H1 (cell line): ENCODE measurements at regions not wholly inside any gene's neighbourhood (a gene's known extent, or its start where the extent isn't known, plus 50 kb on each side); places are given as distances from the start of the nearest gene placed in this dataset.

Experiments used
- CTCF ChIA-PET: fragments of 300-600 bp; sonication (Branson Sonifier 250); formaldehyde crosslinking; loops from one replicate; lab custom pipeline; 2021; ENCODE audit not compliant: partially characterized antibody; lab: Charles Lee
- POLR2A ChIA-PET: fragments of 300-600 bp; sonication (Branson Sonifier 250); formaldehyde crosslinking; loops from one replicate; lab custom pipeline; 2021; ENCODE audit warnings: inconsistent platforms; ENCODE audit not compliant: partially characterized antibody; lab: Charles Lee
- DNase-seq, 2 experiments: peaks; one replicate each; pipeline versions ENCODE4 v3.0.0 to v3.0.0-alpha.2; 2010 to 2022; ENCODE audit warnings: low spot score in 2 of 2, low read depth in 1 of 2, mixed read lengths in 1 of 2
- FAIRE-seq: peaks from 2 replicates; lab custom pipeline; 2011; peaks lifted over from hg19 to GRCh38; lab: Jason Lieb, UNC
- H2AFZ ChIP-seq: 2 replicates; pipeline ENCODE4 v1.8.1; 2012; ENCODE audit warnings: low read length, inconsistent platforms
- H2AK5ac ChIP-seq: 2 replicates; pipeline ENCODE4 v1.6.1; 2013; ENCODE audit warnings: low read depth, low read length
- H2BK120ac ChIP-seq: replicated peaks from 2 replicates; pipeline ENCODE3; 2013; ENCODE audit warnings: low read depth, low read length, inconsistent platforms
- H2BK12ac ChIP-seq: 2 replicates; pipeline ENCODE4 v1.6.1; 2013; ENCODE audit warnings: low read depth, low read length
- H2BK15ac ChIP-seq: 2 replicates; pipeline ENCODE4 v1.6.1; 2013; ENCODE audit warnings: low read length
- H2BK20ac ChIP-seq: 2 replicates; pipeline ENCODE4 v1.6.1; 2013; ENCODE audit warnings: low read length
- H2BK5ac ChIP-seq: 2 replicates; pipeline ENCODE4 v1.6.1; 2013; ENCODE audit warnings: low read depth, low read length
- H3K14ac ChIP-seq: 2 replicates; pipeline ENCODE4 v1.6.1; 2013; ENCODE audit warnings: inconsistent platforms; ENCODE audit not compliant: insufficient read length
- H3K18ac ChIP-seq: 2 replicates; pipeline ENCODE4 v1.6.1; 2013; ENCODE audit warnings: low read length; ENCODE audit errors: extremely low read depth
- H3K23ac ChIP-seq: 2 replicates; pipeline ENCODE4 v1.6.1; 2013; ENCODE audit warnings: inconsistent platforms; ENCODE audit not compliant: insufficient read length
- H3K23me2 ChIP-seq: 2 replicates; pipeline ENCODE4 v1.6.1; 2013; ENCODE audit warnings: low read depth, low read length
- H3K27ac ChIP-seq: 2 replicates; pipeline ENCODE4 v1.6.1; 2011; ENCODE audit warnings: low read depth, low read length, inconsistent platforms
- H3K27me3 ChIP-seq, 4 experiments: replicated peaks in 1 of 4; 1 replicate in 1 of 4; 2 replicates in 3 of 4; pipeline versions ENCODE4 v1.6.1 to v1.8.1; 2011 to 2013; ENCODE audit warnings: low read length in 3 of 4, mild to moderate bottlenecking in 3 of 4, inconsistent platforms in 2 of 4, mixed read lengths in 2 of 4, moderate library complexity in 1 of 4; ENCODE audit not compliant: control insufficient read depth in 3 of 4, insufficient read depth in 3 of 4; ENCODE audit errors: extremely low read depth in 1 of 4
- H3K36me3 ChIP-seq, 4 experiments: 2 replicates each; pipeline versions ENCODE4 v1.6.1 to v1.8.1; 2011 to 2013; ENCODE audit warnings: mild to moderate bottlenecking in 4 of 4, low read length in 3 of 4, moderate library complexity in 2 of 4, control low read depth in 1 of 4, inconsistent platforms in 1 of 4; ENCODE audit not compliant: insufficient read depth in 4 of 4, control insufficient read depth in 2 of 4
- H3K4ac ChIP-seq: replicated peaks from 2 replicates; pipeline ENCODE3; 2013; ENCODE audit warnings: low read length, low read depth, mixed read lengths, inconsistent platforms; ENCODE audit not compliant: insufficient read length
- H3K4me1 ChIP-seq, 4 experiments: replicated peaks in 1 of 4; 1 replicate in 1 of 4; 2 replicates in 3 of 4; pipeline versions ENCODE4 v1.6.1 to v1.8.1; 2011 to 2013; ENCODE audit warnings: low read length in 3 of 4, inconsistent platforms in 2 of 4, mixed read lengths in 1 of 4; ENCODE audit not compliant: insufficient read depth in 4 of 4, control insufficient read depth in 3 of 4
- H3K4me2 ChIP-seq, 2 experiments: 2 replicates each; pipeline versions ENCODE4 v1.6.1 to v1.8.1; 2011 to 2013; ENCODE audit warnings: low read depth in 2 of 2, low read length in 2 of 2, control low read depth in 1 of 2, inconsistent platforms in 1 of 2, mild to moderate bottlenecking in 1 of 2; ENCODE audit not compliant: insufficient read depth in 1 of 2
- H3K4me3 ChIP-seq, 4 experiments: fragments of 200-600, 300-600 bp in 1 of 4; sonication (generic), shearing (Covaris generic), sonication (Bioruptor Twin) in 1 of 4; 2 replicates each; pipeline versions ENCODE4 v1.5.1 to v1.8.1; 2011 to 2016; ENCODE audit warnings: low read length in 4 of 4, low read depth in 3 of 4, control low read depth in 2 of 4, inconsistent platforms in 2 of 4, mild to moderate bottlenecking in 2 of 4, mixed read lengths in 1 of 4, moderate library complexity in 1 of 4; ENCODE audit not compliant: insufficient read depth in 2 of 4; ENCODE audit errors: extremely low read depth in 1 of 4
- H3K56ac ChIP-seq: replicated peaks from 2 replicates; pipeline ENCODE3; 2013; ENCODE audit warnings: low read depth, mild to moderate bottlenecking, mixed read lengths, low read length, inconsistent platforms; ENCODE audit not compliant: insufficient read length
- H3K79me1 ChIP-seq: 2 replicates; pipeline ENCODE4 v1.6.1; 2013; ENCODE audit warnings: low read depth, low read length, control low read depth
- H3K79me2 ChIP-seq, 2 experiments: 2 replicates each; pipeline versions ENCODE4 v1.6.1 to v1.8.1; 2012 to 2013; ENCODE audit warnings: low read length in 2 of 2, mild to moderate bottlenecking in 2 of 2, inconsistent platforms in 1 of 2; ENCODE audit not compliant: insufficient read depth in 2 of 2, control insufficient read depth in 1 of 2
- H3K9ac ChIP-seq, 4 experiments: replicated peaks in 1 of 4; 1 replicate in 1 of 4; 2 replicates in 3 of 4; pipeline versions ENCODE4 v1.6.1 to v1.8.1; 2011 to 2013; ENCODE audit warnings: low read depth in 3 of 4, low read length in 3 of 4, control low read depth in 2 of 4, mild to moderate bottlenecking in 2 of 4, moderate library complexity in 2 of 4, inconsistent platforms in 1 of 4; ENCODE audit errors: extremely low read depth in 1 of 4
- H3K9me3 ChIP-seq, 2 experiments: 2 replicates each; pipeline versions ENCODE4 v1.6.1 to v1.8.1; 2012 to 2013; ENCODE audit warnings: mild to moderate bottlenecking in 2 of 2, moderate library complexity in 2 of 2, control low read depth in 1 of 2, inconsistent platforms in 1 of 2, low read depth in 1 of 2, low read length in 1 of 2, mixed read lengths in 1 of 2; ENCODE audit not compliant: insufficient read depth in 2 of 2
- H4K20me1 ChIP-seq, 2 experiments: replicated peaks in 1 of 2; 2 replicates each; pipeline versions ENCODE3 to v1.8.1; 2011 to 2013; ENCODE audit warnings: inconsistent platforms in 2 of 2, low read length in 2 of 2, mild to moderate bottlenecking in 1 of 2; ENCODE audit not compliant: insufficient read depth in 2 of 2, control insufficient read depth in 1 of 2
- H4K5ac ChIP-seq: 2 replicates; pipeline ENCODE4 v1.6.1; 2013; ENCODE audit warnings: low read length, low read depth, mixed read lengths, inconsistent platforms; ENCODE audit not compliant: insufficient read length
- H4K8ac ChIP-seq: 2 replicates; pipeline ENCODE4 v1.8.0; 2013; ENCODE audit warnings: mild to moderate bottlenecking, moderate library complexity, low read length, inconsistent platforms; ENCODE audit not compliant: insufficient read depth; ENCODE audit errors: extremely low read depth
- H4K91ac ChIP-seq: replicated peaks from 2 replicates; pipeline ENCODE3; 2013; ENCODE audit warnings: low read length, mixed read lengths, inconsistent platforms; ENCODE audit not compliant: insufficient read length
- BRCA1 ChIP-seq: IDR thresholded peaks from 2 replicates; pipeline ENCODE4 v1.6.1; 2012; ENCODE audit warnings: low read depth, low read length, improper control_type of control experiment
- POLR2AphosphoS5 ChIP-seq: IDR thresholded peaks from 2 replicates; pipeline ENCODE4 v1.6.1; 2011; ENCODE audit warnings: low read depth, low read length
- TBP ChIP-seq: IDR thresholded peaks from 2 replicates; pipeline ENCODE4 v1.6.1; 2011; ENCODE audit warnings: low read depth, low read length, improper control_type of control experiment
- WGBS, 2 experiments: shearing (Covaris generic) in 1 of 2; methylation state at CpG; one replicate each; pipeline versions ENCODE4 v1.1.6 to v1.1.7; 2013 to 2015; ENCODE audit warnings: low lambda C conversion rate in 2 of 2, mixed read lengths in 2 of 2, inconsistent platforms in 1 of 2, low coverage in 1 of 2, missing lambda C conversion rate in 1 of 2; ENCODE audit not compliant: insufficient replicate concordance in 2 of 2, insufficient coverage in 1 of 2, insufficient read length in 1 of 2; ENCODE audit errors: extremely low coverage in 1 of 2, missing lambda C conversion rate in 1 of 2; 5-methylcytosine and 5-hydroxymethylcytosine counted together

GRCh38 chr4:176500894-176501293 lies 181.1 kb downstream of the SPCS3 start:
- H4K8ac ChIP-seq = no peak overlapping the region
- no peaks in the 10 kb centered on the region for H3K36me3 ChIP-seq
- no peak overlapping the region for H2AFZ ChIP-seq
- no peak overlapping the region for H3K4ac ChIP-seq
- H3K4me3 ChIP-seq = no peak overlapping the region
- no peak overlapping the region for H3K14ac ChIP-seq
- H3K23ac ChIP-seq = no peak overlapping the region
- no peaks in the 10 kb centered on the region for H3K27me3 ChIP-seq
- DNase-seq (no peak), FAIRE-seq (no peak)
- H3K79me2 ChIP-seq = no peaks in the 10 kb centered on the region
- TF ChIP-seq BRCA1 (no peak), TBP (no peak), POLR2AphosphoS5 (no peak)
- no peak overlapping the region for H3K18ac ChIP-seq
- no peaks in the 10 kb centered on the region for H3K4me1 ChIP-seq
- 92% methylated on average over 1 of the region's 1 CpG; no CpG with 5 or more reads in 1 of the 2 experiments for WGBS, 2 experiments
- ChIA-PET POLR2A (no interaction called here), CTCF (no interaction called here)
- H2BK20ac ChIP-seq = no peak overlapping the region
- H3K56ac ChIP-seq = no peak overlapping the region
- H2BK5ac ChIP-seq = no peak overlapping the region
- no peak overlapping the region for H3K4me2 ChIP-seq
- no peaks in the 10 kb centered on the region for H3K9me3 ChIP-seq
- no peak overlapping the region for H2BK15ac ChIP-seq
- no peaks in the 10 kb centered on the region for H3K23me2 ChIP-seq
- H4K20me1 ChIP-seq = peaks cover 0 to 1% of the 10 kb centered on the region in 2 experiments
- H3K79me1 ChIP-seq = no peaks in the 10 kb centered on the region
- no peak overlapping the region for H3K9ac ChIP-seq
- H4K91ac ChIP-seq = no peak overlapping the region
- H2BK12ac ChIP-seq = no peak overlapping the region
- H4K5ac ChIP-seq = no peak overlapping the region
- no peak overlapping the region for H2BK120ac ChIP-seq
- H2AK5ac ChIP-seq = no peak overlapping the region
- H3K27ac ChIP-seq = no peak overlapping the region
